ENCODE measurements at regions not wholly inside any gene's neighbourhood (a gene's known extent, or its start where the extent isn't known, plus 50 kb on each side); places are given as distances from the start of the nearest gene placed in this dataset.

GRCh38 chr5:168031614-168032013 lies 259.8 kb upstream of the WWC1 start:
- Histone ChIP-seq H3K27me3 (no peaks in the 10 kb centered on the region), H3K36me3 (replicated peaks; ENCODE audit: insufficient read depth, low read depth) (no peaks in the 10 kb centered on the region), H3K4me2 (no peak overlapping the region), H3K9me3 (ENCODE audit: low read depth) (no peaks in the 10 kb centered on the region), H4K20me1 (ENCODE audit: insufficient read depth, poor library complexity, severe bottlenecking) (no peaks in the 10 kb centered on the region), H3K4me3 (no peak overlapping the region), H2AFZ (no peak overlapping the region), H3K79me2 (no peaks in the 10 kb centered on the region), H3K9me2 (replicated peaks; ENCODE audit: insufficient read depth) (no peaks in the 10 kb centered on the region), H3K27ac (no peak overlapping the region), H3K4me1 (ENCODE audit: insufficient read depth) (no peaks in the 10 kb centered on the region)
- 89% methylated on average over 1 of the region's 1 CpG for WGBS (ENCODE audit: low lambda C conversion rate, missing lambda C conversion rate)
- no peak for DNase-seq (ENCODE audit: low spot score)
- TF ChIP-seq EZH2phosphoT487 (IDR thresholded peaks at IDR 0.05; ENCODE audit: low read depth, severe bottlenecking, unreplicated experiment): no peak
- no peak for TF ChIP-seq CTCF (IDR thresholded peaks at IDR 0.05; ENCODE audit: poor library complexity)
- TF ChIP-seq EZH2 (IDR thresholded peaks at IDR 0.05; ENCODE audit: borderline replicate concordance): no peak

- H3K4me1 ChIP-seq (ENCODE audit: insufficient read depth): no peaks in the 10 kb centered on the region
- H4K20me1 ChIP-seq (ENCODE audit: insufficient read depth, poor library complexity, severe bottlenecking): no peaks in the 10 kb centered on the region
- 83% methylated on average over 13 of the region's 13 CpGs for WGBS (ENCODE audit: low lambda C conversion rate, missing lambda C conversion rate)
- no peaks in the 10 kb centered on the region for H3K79me2 ChIP-seq
- no peak overlapping the region for H3K4me3 ChIP-seq
- no peak overlapping the region for H3K27ac ChIP-seq
- DNase-seq (ENCODE audit: low spot score): no peak
- TF ChIP-seq EZH2phosphoT487 (IDR thresholded peaks at IDR 0.05; ENCODE audit: low read depth, severe bottlenecking, unreplicated experiment) (no peak), CTCF (IDR thresholded peaks at IDR 0.05; ENCODE audit: poor library complexity) (no peak), EZH2 (IDR thresholded peaks at IDR 0.05; ENCODE audit: borderline replicate concordance) (no peak)
- no peaks in the 10 kb centered on the region for H3K9me3 ChIP-seq (ENCODE audit: low read depth)
- H3K4me2 ChIP-seq: no peak overlapping the region
- H3K36me3 ChIP-seq (replicated peaks; ENCODE audit: insufficient read depth, low read depth): no peaks in the 10 kb centered on the region
- no peak overlapping the region for H2AFZ ChIP-seq
- H3K27me3 ChIP-seq: peaks cover 5% of the 10 kb centered on the region
- no peaks in the 10 kb centered on the region for H3K9me2 ChIP-seq (replicated peaks; ENCODE audit: insufficient read depth)
Observed at GRCh38 chr5:168039039-168039438, 252.4 kb upstream of the WWC1 start.

GRCh38 chr5:168039566-168040248 lies 251.7 kb upstream of the WWC1 start:
- 71% methylated on average over 13 of the region's 13 CpGs for WGBS (ENCODE audit: low lambda C conversion rate, missing lambda C conversion rate)
- Histone ChIP-seq H3K27ac (no peak overlapping the region), H3K9me3 (ENCODE audit: low read depth) (no peaks in the 10 kb centered on the region), H3K9me2 (replicated peaks; ENCODE audit: insufficient read depth) (no peaks in the 10 kb centered on the region), H2AFZ (no peak overlapping the region), H3K4me3 (no peak overlapping the region), H4K20me1 (ENCODE audit: insufficient read depth, poor library complexity, severe bottlenecking) (no peaks in the 10 kb centered on the region), H3K4me2 (no peak overlapping the region), H3K27me3 (peaks cover 5% of the 10 kb centered on the region), H3K79me2 (no peaks in the 10 kb centered on the region), H3K4me1 (ENCODE audit: insufficient read depth) (no peaks in the 10 kb centered on the region), H3K36me3 (replicated peaks; ENCODE audit: insufficient read depth, low read depth) (no peaks in the 10 kb centered on the region)
- TF ChIP-seq EZH2 (IDR thresholded peaks at IDR 0.05; ENCODE audit: borderline replicate concordance) (no peak), CTCF (IDR thresholded peaks at IDR 0.05; ENCODE audit: poor library complexity) (no peak), EZH2phosphoT487 (IDR thresholded peaks at IDR 0.05; ENCODE audit: low read depth, severe bottlenecking, unreplicated experiment) (no peak)
- DNase-seq (ENCODE audit: low spot score): no peak

All from hepatocyte (in vitro differentiated cells).